CD14-positive monocyte (primary cell): ENCODE measurements at regions not wholly inside any gene's neighbourhood (a gene's known extent, or its start where the extent isn't known, plus 50 kb on each side); places are given as distances from the start of the nearest gene placed in this dataset.

Experiments
- DNase-seq, 3 donors: peaks; one replicate each; pipeline ENCODE4 v3.0.0-alpha.2; 2011 to 2022
- H2AFZ ChIP-seq: 2 replicates; pipeline ENCODE4 v1.6.0; 2012; ENCODE audit warnings: mild to moderate bottlenecking, low read depth, low read length, inconsistent platforms; ENCODE audit not compliant: insufficient read depth, poor library complexity, severe bottlenecking
- H3K27ac ChIP-seq, 2 donors: 1 replicate in 1 of 2; 2 replicates in 1 of 2; pipeline ENCODE4 v1.5.1; 2012 to 2013; ENCODE audit warnings: low read length in 2 of 2, control low read depth in 1 of 2, inconsistent platforms in 1 of 2, low read depth in 1 of 2, mild to moderate bottlenecking in 1 of 2
- H3K27me3 ChIP-seq, 2 donors: one replicate each; pipeline versions ENCODE4 v1.6.0 to v1.6.1; 2011 to 2013; ENCODE audit warnings: low read length in 2 of 2; ENCODE audit not compliant: control insufficient read depth in 2 of 2, insufficient read depth in 2 of 2
- H3K36me3 ChIP-seq, 2 donors: replicated peaks in 1 of 2; 1 replicate in 1 of 2; 2 replicates in 1 of 2; pipeline versions ENCODE4 v1.5.1 to v1.6.1; 2012 to 2013; ENCODE audit warnings: low read length in 2 of 2, control low read depth in 1 of 2, inconsistent platforms in 1 of 2, mild to moderate bottlenecking in 1 of 2; ENCODE audit not compliant: insufficient read depth in 2 of 2, control insufficient read depth in 1 of 2
- H3K4me1 ChIP-seq, 2 donors: 1 replicate in 1 of 2; 2 replicates in 1 of 2; pipeline versions ENCODE4 v1.5.1 to v1.6.1; 2012 to 2013; ENCODE audit warnings: low read length in 2 of 2, control low read depth in 1 of 2, inconsistent platforms in 1 of 2, mild to moderate bottlenecking in 1 of 2, moderate library complexity in 1 of 2; ENCODE audit not compliant: insufficient read depth in 2 of 2, control insufficient read depth in 1 of 2
- H3K4me2 ChIP-seq: replicated peaks from 2 replicates; pipeline ENCODE3; 2012; ENCODE audit warnings: low read length, moderate library complexity, mild to moderate bottlenecking; ENCODE audit not compliant: poor library complexity, severe bottlenecking; ENCODE audit errors: extremely low read depth
- H3K4me3 ChIP-seq, 3 experiments: fragments of 200-600 bp in 1 of 3; sonication (generic) in 1 of 3; replicated peaks in 1 of 3; 1 replicate in 2 of 3; 2 replicates in 1 of 3; pipeline ENCODE4 v1.5.1; 2011 to 2013; ENCODE audit warnings: low read length in 3 of 3, mild to moderate bottlenecking in 3 of 3, control low read depth in 2 of 3, low read depth in 2 of 3, inconsistent platforms in 1 of 3, moderate library complexity in 1 of 3
- H3K79me2 ChIP-seq: 2 replicates; pipeline ENCODE4 v1.6.0; 2012; ENCODE audit warnings: mild to moderate bottlenecking, control low read depth, inconsistent platforms, low read length, moderate library complexity; ENCODE audit not compliant: insufficient read depth
- H3K9ac ChIP-seq: 2 replicates; pipeline ENCODE4 v1.6.0; 2017; ENCODE audit warnings: low read length, mild to moderate bottlenecking; ENCODE audit not compliant: insufficient read depth, poor library complexity, severe bottlenecking
- H3K9me3 ChIP-seq, 2 donors: replicated peaks in 1 of 2; 1 replicate in 1 of 2; 2 replicates in 1 of 2; pipeline versions ENCODE4 v1.5.1 to v1.6.1; 2012 to 2013; ENCODE audit warnings: low read length in 2 of 2, control low read depth in 1 of 2; ENCODE audit not compliant: control insufficient read depth in 1 of 2, insufficient read depth in 1 of 2
- H4K20me1 ChIP-seq: 2 replicates; pipeline ENCODE4 v1.6.0; 2012; ENCODE audit warnings: mild to moderate bottlenecking, low read length, control low read depth, moderate library complexity; ENCODE audit not compliant: insufficient read depth
- H3K27ac Mint-ChIP-seq, 7 donors: one replicate each; pipeline ENCODE4 v1.8.0; 2020; ENCODE audit warnings: mild to moderate bottlenecking in 7 of 7, mixed read lengths in 7 of 7, moderate library complexity in 6 of 7, inconsistent platforms in 2 of 7
- H3K27me3 Mint-ChIP-seq, 3 donors: one replicate each; pipeline ENCODE4 v1.8.0; 2021 to 2022; ENCODE audit warnings: low read depth in 3 of 3, mild to moderate bottlenecking in 3 of 3, mixed read lengths in 3 of 3, moderate library complexity in 3 of 3, inconsistent platforms in 1 of 3
- H3K36me3 Mint-ChIP-seq, 2 donors: one replicate each; pipeline ENCODE4 v1.8.0; 2020; ENCODE audit warnings: mixed read lengths in 2 of 2, inconsistent platforms in 1 of 2, mild to moderate bottlenecking in 1 of 2
- H3K4me1 Mint-ChIP-seq: one replicate; pipeline ENCODE4 v1.8.0; 2020; ENCODE audit warnings: mild to moderate bottlenecking, mixed read lengths
- H3K4me3 Mint-ChIP-seq, 2 donors: one replicate each; pipeline ENCODE4 v1.8.0; 2020; ENCODE audit warnings: mild to moderate bottlenecking in 2 of 2, mixed read lengths in 2 of 2, moderate library complexity in 1 of 2
- H3K9me3 Mint-ChIP-seq, 7 donors: one replicate each; pipeline ENCODE4 v1.8.0; 2020 to 2022; ENCODE audit warnings: mixed read lengths in 7 of 7, mild to moderate bottlenecking in 6 of 7, moderate library complexity in 6 of 7, inconsistent platforms in 2 of 7
- CTCF ChIP-seq: fragments of 200-600 bp; IDR thresholded peaks from one replicate; pipeline ENCODE4 v1.8.0; 2022; ENCODE audit warnings: antibody characterized with exemption, mild to moderate bottlenecking
- WGBS: methylation state at CpG from one replicate; pipeline ENCODE4 v1.1.5; 2013; ENCODE audit warnings: missing lambda C conversion rate; ENCODE audit not compliant: insufficient coverage; 5-methylcytosine and 5-hydroxymethylcytosine counted together
- intact Hi-C, 2 donors: fragments of 100-400 bp; cut with micrococcal nuclease; formaldehyde crosslinking; loops; one replicate each; pipeline versions ENCODE4 v1.15.0 to v1.15.1; 2023

DNA sequence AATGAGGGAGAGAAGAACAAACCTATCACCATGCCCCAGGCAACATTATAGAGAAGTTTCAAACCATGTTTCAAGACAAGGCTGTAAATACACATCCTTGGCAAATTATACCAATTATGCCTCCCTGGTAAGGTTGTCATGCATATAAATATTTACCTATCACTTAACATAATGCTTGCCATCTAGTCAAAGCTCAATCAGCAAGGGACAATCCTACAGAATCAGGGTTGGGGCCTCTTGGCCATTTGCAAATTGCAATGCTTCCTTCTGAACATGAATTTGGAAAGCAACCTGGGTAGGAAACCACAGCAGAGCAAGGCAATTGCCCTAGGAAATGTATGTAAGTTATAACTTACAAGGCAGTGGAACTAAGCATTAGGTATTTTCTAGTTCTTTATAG lies 907.2 kb upstream of the CDH2 start:
- intact Hi-C loops = no loop called here
- TF ChIP-seq CTCF = no peak
- H3K4me3 Mint-ChIP-seq = no peak overlapping the region
- Histone ChIP-seq H3K9ac (no peak overlapping the region), H3K4me1 (no peaks in the 10 kb centered on the region), H3K4me3 (no peak overlapping the region), H3K27ac (no peak overlapping the region), H3K9me3 (no peaks in the 10 kb centered on the region), H3K79me2 (no peaks in the 10 kb centered on the region), H4K20me1 (no peaks in the 10 kb centered on the region), H2AFZ (no peak overlapping the region), H3K27me3 (no peaks in the 10 kb centered on the region), H3K4me2 (no peak overlapping the region), H3K36me3 (no peaks in the 10 kb centered on the region)
- H3K36me3 Mint-ChIP-seq = no peaks in the 10 kb centered on the region
- H3K9me3 Mint-ChIP-seq = peaks cover 0 to 5% (median 0%) of the 10 kb centered on the region in 7 donors
- no peaks in the 10 kb centered on the region for H3K4me1 Mint-ChIP-seq
- no peak for DNase-seq
- H3K27me3 Mint-ChIP-seq = no peaks in the 10 kb centered on the region
- no peak overlapping the region for H3K27ac Mint-ChIP-seq

DNA sequence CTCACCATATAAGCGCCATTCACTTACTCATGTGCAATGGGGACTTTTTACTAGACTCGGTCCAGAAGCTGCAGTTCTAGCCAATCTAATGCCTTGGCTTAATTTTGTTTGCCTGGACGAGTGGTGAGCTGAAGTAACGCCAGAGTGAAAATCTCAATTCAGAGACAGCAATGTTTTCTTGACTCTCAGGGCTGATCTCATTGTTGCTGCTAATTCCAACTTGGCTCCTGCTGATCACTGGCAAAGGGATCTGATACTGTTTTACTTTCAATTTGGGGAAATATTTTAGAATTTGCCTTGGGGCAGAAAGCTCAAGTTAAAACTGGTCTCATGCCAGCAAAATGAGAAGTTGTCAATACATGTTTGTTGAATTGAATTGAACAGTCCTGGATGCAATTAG lies 906.6 kb upstream of the CDH2 start:
- Histone ChIP-seq H3K9me3 (no peaks in the 10 kb centered on the region), H2AFZ (no peak overlapping the region), H3K36me3 (no peaks in the 10 kb centered on the region), H3K9ac (no peak overlapping the region), H3K4me3 (no peak overlapping the region), H3K27ac (no peak overlapping the region), H4K20me1 (no peaks in the 10 kb centered on the region), H3K79me2 (no peaks in the 10 kb centered on the region), H3K4me1 (no peaks in the 10 kb centered on the region), H3K27me3 (no peaks in the 10 kb centered on the region), H3K4me2 (no peak overlapping the region)
- Mint-ChIP-seq H3K4me3 (no peak overlapping the region), H3K9me3 (peaks cover 0 to 5% (median 0%) of the 10 kb centered on the region in 7 donors), H3K36me3 (no peaks in the 10 kb centered on the region), H3K27ac (no peak overlapping the region), H3K27me3 (no peaks in the 10 kb centered on the region), H3K4me1 (no peaks in the 10 kb centered on the region)
- intact Hi-C loops = no loop called here
- WGBS = 79% methylated on average over 3 of the region's 4 CpGs
- no peak for DNase-seq
- no peak for TF ChIP-seq CTCF
